Type B pancreatic cell (in vitro differentiated cells): ENCODE measurements at regions not wholly inside any gene's neighbourhood (a gene's known extent, or its start where the extent isn't known, plus 50 kb on each side); places are given as distances from the start of the nearest gene placed in this dataset.
"Not testable (repeated sequence)": the region's sequence is repeated elsewhere in the genome, so short reads cannot be mapped to it uniquely, and the experiment has no call there.

ENCODE experiments used
- DNase-seq: peaks from one replicate; pipeline ENCODE4 v3.0.0; 2021; ENCODE audit warnings: mixed read lengths; ENCODE audit not compliant: unreplicated experiment; ENCODE audit errors: extremely low spot score
- H3K27ac Mint-ChIP-seq: 2 replicates; pipeline ENCODE4 v1.8.0; 2021; ENCODE audit warnings: mild to moderate bottlenecking, mixed read lengths
- H3K27me3 Mint-ChIP-seq: 2 replicates; pipeline ENCODE4 v1.8.0; 2021; ENCODE audit warnings: mixed read lengths
- H3K36me3 Mint-ChIP-seq: 2 replicates; pipeline ENCODE4 v1.8.0; 2021; ENCODE audit warnings: mixed read lengths
- H3K4me1 Mint-ChIP-seq: one replicate; pipeline ENCODE4 v1.8.0; 2021; ENCODE audit warnings: mixed read lengths; ENCODE audit not compliant: unreplicated experiment
- H3K4me3 Mint-ChIP-seq: 2 replicates; pipeline ENCODE4 v1.8.0; 2021; ENCODE audit warnings: mild to moderate bottlenecking, mixed read lengths
- H3K9me3 Mint-ChIP-seq: 2 replicates; pipeline ENCODE4 v1.8.0; 2021; ENCODE audit warnings: mixed read lengths
- TF ChIP-seq, protein P1 (sequence below): fragments of 200-600 bp; sonication (generic); conservative IDR thresholded peaks from 2 replicates; pipeline ENCODE4 v1.5.0; 2021; ENCODE audit warnings: antibody characterized with exemption, mild to moderate bottlenecking

DNA sequence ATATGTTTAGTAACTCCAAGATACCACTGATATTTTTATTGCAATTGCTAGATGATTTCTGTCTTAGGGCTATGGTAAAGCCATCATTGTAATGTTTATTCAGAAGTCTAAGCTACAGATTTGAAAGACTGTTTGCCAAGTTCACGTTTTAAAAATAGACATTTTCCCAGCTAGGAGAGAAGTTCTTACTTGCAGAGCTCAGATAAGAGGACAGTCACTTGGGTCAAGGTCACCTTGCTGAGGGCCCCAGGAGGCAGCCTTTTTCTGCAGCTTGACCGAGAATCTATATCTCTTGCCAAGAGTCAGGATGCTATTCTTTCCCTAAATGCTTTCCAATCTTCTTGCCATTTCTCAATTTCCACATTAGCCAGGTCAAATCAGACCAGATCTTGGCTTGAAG lies 1011.2 kb downstream of the KCNMA1 start:
- H3K4me3 Mint-ChIP-seq, result no peak overlapping the region
- peaks cover 4% of the 10 kb centered on the region for H3K4me1 Mint-ChIP-seq
- H3K36me3 Mint-ChIP-seq, result no peaks in the 10 kb centered on the region
- peaks cover 46% of the 10 kb centered on the region for H3K27me3 Mint-ChIP-seq
- DNase-seq, result no peak
- no peak overlapping the region for H3K27ac Mint-ChIP-seq
- TF ChIP-seq, protein P1, sequence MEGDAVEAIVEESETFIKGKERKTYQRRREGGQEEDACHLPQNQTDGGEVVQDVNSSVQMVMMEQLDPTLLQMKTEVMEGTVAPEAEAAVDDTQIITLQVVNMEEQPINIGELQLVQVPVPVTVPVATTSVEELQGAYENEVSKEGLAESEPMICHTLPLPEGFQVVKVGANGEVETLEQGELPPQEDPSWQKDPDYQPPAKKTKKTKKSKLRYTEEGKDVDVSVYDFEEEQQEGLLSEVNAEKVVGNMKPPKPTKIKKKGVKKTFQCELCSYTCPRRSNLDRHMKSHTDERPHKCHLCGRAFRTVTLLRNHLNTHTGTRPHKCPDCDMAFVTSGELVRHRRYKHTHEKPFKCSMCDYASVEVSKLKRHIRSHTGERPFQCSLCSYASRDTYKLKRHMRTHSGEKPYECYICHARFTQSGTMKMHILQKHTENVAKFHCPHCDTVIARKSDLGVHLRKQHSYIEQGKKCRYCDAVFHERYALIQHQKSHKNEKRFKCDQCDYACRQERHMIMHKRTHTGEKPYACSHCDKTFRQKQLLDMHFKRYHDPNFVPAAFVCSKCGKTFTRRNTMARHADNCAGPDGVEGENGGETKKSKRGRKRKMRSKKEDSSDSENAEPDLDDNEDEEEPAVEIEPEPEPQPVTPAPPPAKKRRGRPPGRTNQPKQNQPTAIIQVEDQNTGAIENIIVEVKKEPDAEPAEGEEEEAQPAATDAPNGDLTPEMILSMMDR, result no peak
- no peaks in the 10 kb centered on the region for H3K9me3 Mint-ChIP-seq

DNA sequence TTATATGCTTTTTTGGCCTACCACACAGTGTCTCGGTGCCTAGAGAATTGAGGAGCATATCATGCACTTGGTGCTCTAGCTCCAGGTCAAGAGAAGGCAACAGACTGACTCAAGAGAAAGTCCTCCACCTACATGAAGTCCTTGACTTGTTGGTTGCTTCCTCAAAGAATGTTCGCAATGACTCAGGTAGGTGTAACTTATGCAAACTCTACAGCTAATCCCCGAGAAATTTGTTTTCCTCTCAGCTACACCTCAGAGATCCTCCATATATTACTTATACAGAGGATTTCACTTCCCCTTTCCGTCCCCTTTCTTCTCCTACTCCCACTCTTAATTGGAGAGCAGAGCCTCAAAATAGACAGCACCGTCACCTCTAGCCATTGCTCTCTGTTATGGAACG lies 1013.1 kb downstream of the KCNMA1 start:
- Mint-ChIP-seq H3K27ac (no peak overlapping the region), H3K9me3 (peaks cover 9% of the 10 kb centered on the region), H3K4me1 (no peaks in the 10 kb centered on the region), H3K27me3 (peaks cover 37% of the 10 kb centered on the region), H3K4me3 (no peak overlapping the region), H3K36me3 (no peaks in the 10 kb centered on the region)
- TF ChIP-seq, protein P1, result no peak
- DNase-seq, result no peak

DNA sequence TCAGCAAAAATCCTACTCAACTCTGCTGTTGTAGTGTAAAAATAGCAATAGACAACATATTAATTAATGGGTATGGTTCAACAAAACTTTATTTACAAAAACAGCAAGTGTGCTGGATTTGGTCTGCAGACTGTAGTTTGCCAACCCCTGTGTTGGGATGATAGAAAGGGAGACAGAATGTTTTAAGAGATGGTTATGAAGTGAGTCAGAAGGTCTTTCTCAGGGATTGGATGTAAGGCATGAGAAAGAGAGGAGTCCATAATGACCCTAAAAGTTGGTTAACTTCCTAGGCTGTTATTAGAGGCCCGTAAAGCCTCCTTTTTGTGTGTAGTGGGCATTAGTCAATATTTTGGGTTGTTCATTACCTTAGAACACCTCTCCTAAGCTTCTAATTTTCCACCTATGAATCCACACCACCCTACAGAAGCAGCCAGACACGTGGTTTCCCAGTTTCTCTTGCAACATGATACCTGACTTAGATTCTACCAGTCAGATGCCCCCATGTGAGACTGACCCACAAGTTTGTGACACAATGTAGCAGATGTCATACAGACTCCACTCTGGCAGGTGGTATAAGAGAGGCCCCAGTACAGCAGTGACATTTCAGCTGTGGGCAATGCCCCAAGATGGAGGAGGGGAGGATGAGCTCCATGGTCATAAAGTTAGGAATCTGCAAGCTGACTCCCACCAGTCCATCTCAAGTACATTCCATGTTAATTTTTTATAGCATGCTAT lies 1015.6 kb downstream of the KCNMA1 start:
- Mint-ChIP-seq H3K36me3 (no peaks in the 10 kb centered on the region), H3K9me3 (peaks cover 19% of the 10 kb centered on the region), H3K4me3 (no peak overlapping the region), H3K27me3 (peaks cover 28% of the 10 kb centered on the region), H3K4me1 (no peaks in the 10 kb centered on the region), H3K27ac (no peak overlapping the region)
- TF ChIP-seq, protein P1, result no peak
- DNase-seq, result no peak

DNA sequence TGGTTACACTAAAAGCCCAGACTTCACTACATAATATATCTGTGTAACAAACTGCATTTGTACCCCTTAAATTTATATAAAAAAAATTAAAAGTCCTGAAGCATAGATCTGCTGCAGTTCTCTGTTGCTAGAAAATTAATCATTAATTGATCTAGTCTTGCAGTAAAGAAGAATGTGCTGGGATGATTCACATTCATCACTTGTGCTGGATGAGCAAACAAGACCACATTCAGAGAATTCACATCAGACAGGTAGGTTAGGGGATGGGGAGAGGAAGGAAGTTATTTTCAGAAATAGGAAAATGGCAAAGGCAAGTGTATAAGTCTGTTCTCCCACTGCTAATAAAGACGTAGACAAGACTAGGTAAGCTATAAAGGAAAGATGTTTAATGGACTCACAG lies 1019.0 kb downstream of the KCNMA1 start:
- peaks cover 14% of the 10 kb centered on the region for H3K27me3 Mint-ChIP-seq
- peaks cover 19% of the 10 kb centered on the region for H3K9me3 Mint-ChIP-seq
- H3K36me3 Mint-ChIP-seq, result no peaks in the 10 kb centered on the region
- no peak for DNase-seq
- H3K27ac Mint-ChIP-seq, result no peak overlapping the region
- H3K4me3 Mint-ChIP-seq, result no peak overlapping the region
- no peaks in the 10 kb centered on the region for H3K4me1 Mint-ChIP-seq
- TF ChIP-seq, protein P1, result no peak

DNA sequence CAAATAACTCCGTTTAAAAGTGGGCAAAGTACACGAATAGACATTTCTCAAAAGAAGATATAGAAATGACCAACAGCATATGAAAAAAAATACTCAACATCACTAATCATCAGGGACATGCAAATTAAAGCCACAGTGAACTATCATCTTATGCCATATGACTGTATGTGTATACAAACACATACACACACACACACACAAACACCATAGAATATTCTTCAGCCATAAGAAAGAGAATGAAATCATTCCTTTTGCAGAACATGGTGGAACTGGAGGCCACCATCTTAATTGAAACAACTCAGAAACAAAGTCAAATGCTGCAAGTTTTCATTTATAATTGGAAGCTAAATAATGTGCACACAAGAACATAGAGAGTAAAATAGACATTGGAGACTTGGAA lies 1019.4 kb downstream of the KCNMA1 start:
- Mint-ChIP-seq H3K36me3 (no peaks in the 10 kb centered on the region), H3K9me3 (peaks cover 19% of the 10 kb centered on the region), H3K27ac (no peak overlapping the region), H3K27me3 (peaks cover 12% of the 10 kb centered on the region), H3K4me3 (no peak overlapping the region), H3K4me1 (no peaks in the 10 kb centered on the region)
- TF ChIP-seq, protein P1, result no peak
- no peak for DNase-seq

DNA sequence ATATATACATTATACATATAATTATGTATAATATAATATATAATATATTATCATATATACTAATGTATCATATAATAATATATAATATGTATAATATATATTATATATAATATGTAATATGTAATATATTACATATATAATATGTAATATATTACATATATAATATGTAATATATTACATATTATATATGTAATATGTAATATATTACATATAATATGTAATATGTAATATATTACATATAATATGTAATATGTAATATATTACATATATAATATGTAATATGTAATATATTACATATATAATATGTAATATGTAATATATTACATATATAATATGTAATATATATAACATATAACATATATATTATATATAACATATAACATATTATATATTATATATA lies 1020.9 kb downstream of the KCNMA1 start:
- not testable (repeated sequence) for H3K4me1 Mint-ChIP-seq, H3K27ac Mint-ChIP-seq, H3K4me3 Mint-ChIP-seq, H3K36me3 Mint-ChIP-seq, DNase-seq
- Mint-ChIP-seq H3K9me3 (peaks cover 19% of the 10 kb centered on the region), H3K27me3 (peaks cover 11% of the 10 kb centered on the region)
